K562 (cell line): ENCODE measurements at regions not wholly inside any gene's neighbourhood (a gene's known extent, or its start where the extent isn't known, plus 50 kb on each side); places are given as distances from the start of the nearest gene placed in this dataset.
A peak's percentile ranks its signal among the peaks of the same experiment; 100 is the strongest.

ENCODE experiments used
- ATAC-seq: fragments of 200-7000 bp; cut with Tn5 transposase; 3 replicates; pipeline ENCODE4 v1.9.1; 2020; ENCODE audit warnings: moderate library complexity
- BruUV-seq: library from RNA; stranded (reverse); fragments of 400-500 nt; replicated peaks from 2 replicates; lab custom pipeline; 2021; lab: Mats Ljungman, UMichigan
- CTCF ChIA-PET: fragments of 300-600 bp; formaldehyde crosslinking; extraction: SDS; loops from one replicate; lab custom pipeline; 2021; ENCODE audit warnings: low intra/inter-chr PET ratio; lab: Yijun Ruan, JAX
- POLR2A ChIA-PET: fragments of 300-600, 350-650 bp; sonication (Branson Sonifier 250); formaldehyde crosslinking; extraction: SDS; loops from one replicate; lab custom pipeline; 2021; ENCODE audit warnings: antibody characterized with exemption, inconsistent platforms; lab: Yijun Ruan, JAX
- DNase-seq, 4 experiments: peaks; one replicate each; pipeline versions ENCODE4 v3.0.0 to v3.0.0-alpha.2; 2011 to 2018; ENCODE audit warnings: low spot score in 3 of 4, mixed read lengths in 3 of 4; ENCODE audit errors: extremely low read depth in 1 of 4
- FAIRE-seq: peaks from 2 replicates; lab custom pipeline; 2011; peaks lifted over from hg19 to GRCh38; lab: Jason Lieb, UNC
- H2AFZ ChIP-seq: 2 replicates; pipeline ENCODE4 v1.6.0; 2011; ENCODE audit warnings: low read depth, low read length, control low read depth, inconsistent platforms
- H3K27ac ChIP-seq: fragments of 200-600 bp; 3 replicates; pipeline ENCODE4 v1.8.0; 2011; ENCODE audit warnings: low read depth, mild to moderate bottlenecking, control low read depth, inconsistent platforms, low read length, moderate library complexity, mixed read lengths; ENCODE audit errors: extremely low read depth
- H3K27me3 ChIP-seq, 2 experiments: fragments of 300-600 bp in 1 of 2; 2 replicates in 1 of 2; 3 replicates in 1 of 2; pipeline versions ENCODE4 v1.6.0 to v1.8.0; 2011; ENCODE audit warnings: inconsistent platforms in 2 of 2, low read length in 2 of 2, mild to moderate bottlenecking in 1 of 2, mixed read lengths in 1 of 2, moderate library complexity in 1 of 2; ENCODE audit not compliant: control insufficient read depth in 2 of 2, insufficient read depth in 2 of 2
- H3K36me3 ChIP-seq: fragments of 300-600 bp; 3 replicates; pipeline ENCODE4 v1.8.0; 2011; ENCODE audit warnings: mild to moderate bottlenecking, low read length, inconsistent platforms; ENCODE audit not compliant: control insufficient read depth, insufficient read depth
- H3K4me1 ChIP-seq, 2 experiments: fragments of 200-600 bp in 1 of 2; replicated peaks in 1 of 2; 2 replicates in 1 of 2; 3 replicates in 1 of 2; pipeline versions ENCODE4 v1.5.1 to v1.8.0; 2011; ENCODE audit warnings: inconsistent platforms in 2 of 2, low read length in 2 of 2, mild to moderate bottlenecking in 1 of 2, mixed read lengths in 1 of 2, moderate library complexity in 1 of 2; ENCODE audit not compliant: control insufficient read depth in 2 of 2, insufficient read depth in 2 of 2
- H3K4me2 ChIP-seq: 2 replicates; pipeline ENCODE4 v1.6.1; 2011; ENCODE audit warnings: low read length, control low read depth, inconsistent platforms, mixed read lengths; ENCODE audit not compliant: insufficient read depth
- H3K4me3 ChIP-seq: fragments of 200-600 bp; sonication (generic), shearing (Covaris generic); 2 replicates; pipeline ENCODE4 v1.5.1; 2016; ENCODE audit warnings: control low read depth, inconsistent platforms
- H3K79me2 ChIP-seq: fragments of 200-600 bp; 3 replicates; pipeline ENCODE4 v1.8.0; 2011; ENCODE audit warnings: low read length, inconsistent platforms; ENCODE audit not compliant: control insufficient read depth, insufficient read depth
- H3K9ac ChIP-seq, 2 experiments: 2 replicates each; pipeline versions ENCODE4 v1.6.0 to v1.6.1; 2011; ENCODE audit warnings: low read depth in 2 of 2, low read length in 2 of 2, control low read depth in 1 of 2, inconsistent platforms in 1 of 2, mild to moderate bottlenecking in 1 of 2, mixed read lengths in 1 of 2; ENCODE audit not compliant: insufficient read depth in 1 of 2
- H3K9me1 ChIP-seq: one replicate; pipeline ENCODE4 v1.6.0; 2011; ENCODE audit warnings: inconsistent platforms, mild to moderate bottlenecking, low read length, moderate library complexity; ENCODE audit not compliant: control insufficient read depth, insufficient read depth
- H3K9me3 ChIP-seq: replicated peaks from 2 replicates; pipeline ENCODE4 v1.5.1; 2011; ENCODE audit warnings: low read depth, low read length, inconsistent platforms; ENCODE audit not compliant: control insufficient read depth, insufficient read depth
- H4K20me1 ChIP-seq: replicated peaks from 2 replicates; pipeline ENCODE4 v1.6.1; 2011; ENCODE audit warnings: low read length, inconsistent platforms, mixed read lengths; ENCODE audit not compliant: control insufficient read depth, insufficient read depth
- ELF1 ChIP-seq: fragments of 200-800 bp; sonication (Bioruptor generic); IDR thresholded peaks from 2 replicates; pipeline ENCODE4 v1.6.1; 2016; ENCODE audit warnings: missing genetic modification characterization, missing compliant biosample characterization
- ZC3H4 ChIP-seq: sonication (generic); formaldehyde crosslinking; IDR thresholded peaks from 2 replicates; pipeline ENCODE4 v1.9.0; 2021; ENCODE audit warnings: missing genetic modification reagents, borderline replicate concordance
- ZEB2 ChIP-seq: fragments of 450-650 bp; IDR thresholded peaks from 2 replicates; pipeline ENCODE4 v1.6.1; 2016
- ZNF165 ChIP-seq: fragments of 250-450 bp; sonication (Bioruptor Pico); IDR thresholded peaks from 2 replicates; pipeline ENCODE4 v1.4.0; 2020; ENCODE audit warnings: borderline replicate concordance
- ZNF778 ChIP-seq: fragments of 450-650 bp; formaldehyde crosslinking; IDR thresholded peaks from 2 replicates; pipeline ENCODE4 v1.4.0; 2020; ENCODE audit warnings: mild to moderate bottlenecking, moderate library complexity
- whole genome bisulfite sequencing: fragments of 100-300 bp; shearing (Covaris generic); methylation state at CpG from one replicate; pipeline ENCODE4 v1.1.6; 2016; ENCODE audit warnings: low coverage, mixed read lengths; ENCODE audit not compliant: insufficient coverage; ENCODE audit errors: missing lambda C conversion rate; 5-methylcytosine and 5-hydroxymethylcytosine counted together
- in situ Hi-C: fragments of 300-500 bp; cut with MboI; formaldehyde crosslinking; loops from 4 replicates; pipeline ENCODE4 v1.15.0; 2018; ENCODE audit warnings: inconsistent platforms, mixed read lengths
- intact Hi-C: fragments of 100-400 bp; cut with micrococcal nuclease; formaldehyde crosslinking; loops from 2 replicates; pipeline ENCODE4 v1.14.2; 2022
- TF ChIP-seq, protein P1 (sequence below), 2 experiments: fragments of 450-650 bp; IDR thresholded peaks; 2 replicates each; pipeline ENCODE4 v1.6.1; 2016; ENCODE audit warnings: mild to moderate bottlenecking in 2 of 2, borderline replicate concordance in 1 of 2, low read depth in 1 of 2, moderate library complexity in 1 of 2
- TF ChIP-seq, protein P2 (sequence below): fragments of 200-800 bp; sonication (Bioruptor generic); IDR thresholded peaks from 2 replicates; pipeline ENCODE4 v1.6.1; 2016; ENCODE audit warnings: missing genetic modification characterization, missing compliant biosample characterization

- no peaks in the 10 kb centered on the region; the same call in 1 of the 2 replicates for H3K9me3 ChIP-seq
- POLR2A ChIA-PET: interaction anchor here (0.5 to 1.6 kb wide), 4 partner anchors 12 to 95 kb away, joined by 3 to 6 read pairs (median 4); no protein-coding TSS in a partner anchor
- no peaks in the 10 kb centered on the region for H3K9me1 ChIP-seq
- CTCF ChIA-PET: no interaction called here
- no peaks in the 10 kb centered on the region for H3K36me3 ChIP-seq
- H3K4me2 ChIP-seq: peak overlapping the region; percentile 72
- peak overlapping the region; percentile 97 for H2AFZ ChIP-seq
- 26% methylated on average over 8 of the region's 8 CpGs for WGBS
- H3K4me3 ChIP-seq: no peak overlapping the region
- peaks cover 16 to 65% of the 10 kb centered on the region in 2 experiments for H3K4me1 ChIP-seq
- intact Hi-C loops: loop anchor here (5.0 kb wide), 1 partner anchor 43 kb away; no protein-coding TSS in a partner anchor
- no peaks in the 10 kb centered on the region for H3K79me2 ChIP-seq
- peak overlapping the region; percentile 99 for H3K27ac ChIP-seq
- H3K27me3 ChIP-seq: no peaks in the 10 kb centered on the region
- FAIRE-seq (peak; percentile 94), ATAC-seq (peak; percentile 88), DNase-seq (peak; percentile 66 to 92 (median 72))
- H3K9ac ChIP-seq: peak overlapping the region in 1 of 2 experiments; percentile 76; a peak in 2 of 4 replicates
- no peaks in the 10 kb centered on the region for H4K20me1 ChIP-seq
- in situ Hi-C loops: no loop called here
- no TSS peak for BruUV-seq
- TF ChIP-seq, protein P1, sequence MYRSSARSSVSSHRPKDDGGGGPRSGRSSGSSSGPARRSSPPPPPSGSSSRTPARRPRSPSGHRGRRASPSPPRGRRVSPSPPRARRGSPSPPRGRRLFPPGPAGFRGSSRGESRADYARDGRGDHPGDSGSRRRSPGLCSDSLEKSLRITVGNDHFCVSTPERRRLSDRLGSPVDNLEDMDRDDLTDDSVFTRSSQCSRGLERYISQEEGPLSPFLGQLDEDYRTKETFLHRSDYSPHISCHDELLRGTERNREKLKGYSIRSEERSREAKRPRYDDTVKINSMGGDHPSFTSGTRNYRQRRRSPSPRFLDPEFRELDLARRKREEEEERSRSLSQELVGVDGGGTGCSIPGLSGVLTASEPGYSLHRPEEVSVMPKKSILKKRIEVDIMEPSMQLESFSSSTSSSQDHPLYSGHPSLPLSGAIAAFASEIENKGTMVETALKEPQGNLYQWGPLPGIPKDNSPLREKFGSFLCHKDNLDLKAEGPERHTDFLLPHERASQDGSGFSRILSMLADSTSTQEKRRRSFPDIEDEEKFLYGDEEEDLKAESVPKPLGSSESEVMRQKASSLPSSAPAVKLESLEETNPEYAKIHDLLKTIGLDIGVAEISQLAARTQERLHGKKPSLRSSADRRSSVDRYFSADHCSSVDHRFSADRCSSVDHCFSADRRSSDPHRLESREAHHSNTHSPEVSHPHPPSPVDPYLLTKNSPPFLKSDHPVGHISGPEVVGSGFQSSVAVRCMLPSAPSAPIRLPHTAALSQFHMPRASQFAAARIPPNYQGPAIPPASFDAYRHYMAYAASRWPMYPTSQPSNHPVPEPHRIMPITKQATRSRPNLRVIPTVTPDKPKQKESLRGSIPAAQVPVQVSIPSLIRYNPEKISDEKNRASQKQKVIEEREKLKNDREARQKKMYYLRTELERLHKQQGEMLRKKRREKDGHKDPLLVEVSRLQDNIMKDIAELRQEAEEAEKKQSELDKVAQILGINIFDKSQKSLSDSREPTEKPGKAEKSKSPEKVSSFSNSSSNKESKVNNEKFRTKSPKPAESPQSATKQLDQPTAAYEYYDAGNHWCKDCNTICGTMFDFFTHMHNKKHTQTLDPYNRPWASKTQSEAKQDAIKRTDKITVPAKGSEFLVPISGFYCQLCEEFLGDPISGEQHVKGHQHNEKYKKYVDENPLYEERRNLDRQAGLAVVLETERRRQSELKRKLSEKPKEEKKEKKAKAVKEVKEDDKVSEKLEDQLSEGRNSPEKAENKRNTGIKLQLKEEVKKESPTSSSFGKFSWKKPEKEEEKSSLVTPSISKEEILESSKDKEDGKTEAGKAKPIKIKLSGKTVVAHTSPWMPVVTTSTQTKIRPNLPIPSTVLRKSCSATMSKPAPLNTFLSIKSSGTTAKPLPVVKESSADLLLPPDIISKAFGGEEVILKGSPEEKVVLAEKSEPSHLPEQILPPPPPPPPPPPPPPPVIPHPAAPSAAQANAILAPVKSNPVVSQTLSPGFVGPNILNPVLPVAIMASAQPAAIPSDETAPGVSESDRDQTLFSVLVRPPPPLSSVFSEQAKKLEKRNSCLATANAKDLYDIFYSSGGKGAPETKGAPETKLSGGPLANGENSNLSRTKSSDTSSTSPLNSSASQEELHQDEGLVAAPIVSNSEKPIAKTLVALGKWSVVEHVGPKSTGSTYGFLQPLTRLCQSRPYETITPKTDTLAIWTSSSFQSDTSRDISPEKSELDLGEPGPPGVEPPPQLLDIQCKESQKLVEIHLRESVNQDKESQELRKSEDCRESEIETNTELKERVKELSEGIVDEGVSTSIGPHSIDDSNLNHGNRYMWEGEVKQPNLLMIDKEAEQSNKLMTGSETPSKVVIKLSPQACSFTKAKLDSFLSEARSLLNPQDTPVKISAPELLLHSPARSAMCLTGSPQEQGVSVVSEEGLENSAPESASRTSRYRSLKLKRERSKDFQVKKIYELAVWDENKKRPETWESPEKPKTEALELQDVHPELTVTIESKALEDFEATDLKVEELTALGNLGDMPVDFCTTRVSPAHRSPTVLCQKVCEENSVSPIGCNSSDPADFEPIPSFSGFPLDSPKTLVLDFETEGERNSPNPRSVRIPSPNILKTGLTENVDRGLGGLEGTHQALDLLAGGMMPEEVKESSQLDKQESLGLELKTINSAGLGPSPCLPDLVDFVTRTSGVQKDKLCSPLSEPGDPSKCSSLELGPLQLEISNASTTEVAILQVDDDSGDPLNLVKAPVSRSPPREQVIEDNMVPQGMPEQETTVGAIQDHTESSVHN (IDR thresholded peaks at IDR 0.05; ENCODE audit: borderline replicate concordance in 1 of 2, low read depth in 1 of 2): peak in 1 of 2 experiments; percentile 83; a peak in 1 of 4 replicates
- TF ChIP-seq ZEB2 (peak; percentile 72; the same call in 1 of the 2 replicates), ZC3H4 (CRISPR knock-in tag) (no peak), ELF1 (peak; percentile 72), ZNF165 (CRISPR knock-in tag) (no peak), ZNF778 (CRISPR knock-in tag) (no peak)
- TF ChIP-seq, protein P2, sequence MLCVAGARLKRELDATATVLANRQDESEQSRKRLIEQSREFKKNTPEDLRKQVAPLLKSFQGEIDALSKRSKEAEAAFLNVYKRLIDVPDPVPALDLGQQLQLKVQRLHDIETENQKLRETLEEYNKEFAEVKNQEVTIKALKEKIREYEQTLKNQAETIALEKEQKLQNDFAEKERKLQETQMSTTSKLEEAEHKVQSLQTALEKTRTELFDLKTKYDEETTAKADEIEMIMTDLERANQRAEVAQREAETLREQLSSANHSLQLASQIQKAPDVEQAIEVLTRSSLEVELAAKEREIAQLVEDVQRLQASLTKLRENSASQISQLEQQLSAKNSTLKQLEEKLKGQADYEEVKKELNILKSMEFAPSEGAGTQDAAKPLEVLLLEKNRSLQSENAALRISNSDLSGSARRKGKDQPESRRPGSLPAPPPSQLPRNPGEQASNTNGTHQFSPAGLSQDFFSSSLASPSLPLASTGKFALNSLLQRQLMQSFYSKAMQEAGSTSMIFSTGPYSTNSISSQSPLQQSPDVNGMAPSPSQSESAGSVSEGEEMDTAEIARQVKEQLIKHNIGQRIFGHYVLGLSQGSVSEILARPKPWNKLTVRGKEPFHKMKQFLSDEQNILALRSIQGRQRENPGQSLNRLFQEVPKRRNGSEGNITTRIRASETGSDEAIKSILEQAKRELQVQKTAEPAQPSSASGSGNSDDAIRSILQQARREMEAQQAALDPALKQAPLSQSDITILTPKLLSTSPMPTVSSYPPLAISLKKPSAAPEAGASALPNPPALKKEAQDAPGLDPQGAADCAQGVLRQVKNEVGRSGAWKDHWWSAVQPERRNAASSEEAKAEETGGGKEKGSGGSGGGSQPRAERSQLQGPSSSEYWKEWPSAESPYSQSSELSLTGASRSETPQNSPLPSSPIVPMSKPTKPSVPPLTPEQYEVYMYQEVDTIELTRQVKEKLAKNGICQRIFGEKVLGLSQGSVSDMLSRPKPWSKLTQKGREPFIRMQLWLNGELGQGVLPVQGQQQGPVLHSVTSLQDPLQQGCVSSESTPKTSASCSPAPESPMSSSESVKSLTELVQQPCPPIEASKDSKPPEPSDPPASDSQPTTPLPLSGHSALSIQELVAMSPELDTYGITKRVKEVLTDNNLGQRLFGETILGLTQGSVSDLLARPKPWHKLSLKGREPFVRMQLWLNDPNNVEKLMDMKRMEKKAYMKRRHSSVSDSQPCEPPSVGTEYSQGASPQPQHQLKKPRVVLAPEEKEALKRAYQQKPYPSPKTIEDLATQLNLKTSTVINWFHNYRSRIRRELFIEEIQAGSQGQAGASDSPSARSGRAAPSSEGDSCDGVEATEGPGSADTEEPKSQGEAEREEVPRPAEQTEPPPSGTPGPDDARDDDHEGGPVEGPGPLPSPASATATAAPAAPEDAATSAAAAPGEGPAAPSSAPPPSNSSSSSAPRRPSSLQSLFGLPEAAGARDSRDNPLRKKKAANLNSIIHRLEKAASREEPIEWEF (CRISPR knock-in tag): no peak
Observed at GRCh38 chr5:54743997-54744788, 226.6 kb downstream of the SNX18 start.
